ENCODE measurements at regions not wholly inside any gene's neighbourhood (a gene's known extent, or its start where the extent isn't known, plus 50 kb on each side); places are given as distances from the start of the nearest gene placed in this dataset.

GRCh38 chr2:144753416-144753815, 233.5 kb upstream of the ZEB2 start:
- intact Hi-C loops (cut with micrococcal nuclease): no loop called here
- Histone ChIP-seq H2AFZ (ENCODE audit: low read depth, low read length, poor library complexity, severe bottlenecking) (no peak overlapping the region), H3K27me3 (ENCODE audit: insufficient read depth, low read length) (no peaks in the 10 kb centered on the region), H3K4me2 (ENCODE audit: low read length) (no peak overlapping the region), H3K9ac (ENCODE audit: low read length) (no peak overlapping the region), H3K27ac (ENCODE audit: low read depth, low read length) (no peak overlapping the region), H3K9me3 (ENCODE audit: control insufficient read depth in 1 of 2, insufficient read depth in 1 of 2, low read depth in 1 of 2, low read length in 2 of 2) (peaks cover 0 to 3% of the 10 kb centered on the region in 2 experiments; a peak in 1 of 4 replicates), H3K4me1 (ENCODE audit: control insufficient read depth in 1 of 2, insufficient read depth in 2 of 2, low read length in 2 of 2) (no peaks in the 10 kb centered on the region), H3K4me3 (replicated peaks in 1 of 2; ENCODE audit: low read depth in 1 of 2, low read length in 2 of 2) (no peak overlapping the region), H3K79me2 (ENCODE audit: insufficient read depth, low read length) (no peaks in the 10 kb centered on the region), H3K36me3 (ENCODE audit: control insufficient read depth in 1 of 2, insufficient read depth in 2 of 2, low read length in 2 of 2) (no peaks in the 10 kb centered on the region), H4K20me1 (ENCODE audit: insufficient read depth) (no peaks in the 10 kb centered on the region), H3K9me2 (ENCODE audit: insufficient read depth) (no peaks in the 10 kb centered on the region)
- DNase-seq (ENCODE audit: low read depth, low spot score) (no peak), ATAC-seq (no peak)
- CTCF ChIA-PET: no interaction called here
- no TSS peak for BruUV-seq (replicated peaks)
- RAD21 ChIA-PET (ENCODE audit: low non-redundant PET in 1 of 2, low total read pairs in 2 of 2, uncharacterized antibody in 2 of 2, unreplicated experiment in 2 of 2): no interaction called here
- TF ChIP-seq TCF7L2 (IDR thresholded peaks at IDR 0.05; ENCODE audit: borderline replicate concordance, extremely low read depth, insufficient read depth, insufficient read length) (no peak), POLR2AphosphoS5 (IDR thresholded peaks at IDR 0.05; ENCODE audit: low read depth, low read length) (no peak), EZH2phosphoT487 (IDR thresholded peaks at IDR 0.05; ENCODE audit: borderline replicate concordance) (no peak), CTCF (IDR thresholded peaks at IDR 0.05 in 2 of 3, conservative IDR thresholded peaks at IDR 0.05 in 1 of 3; ENCODE audit: borderline replicate concordance in 1 of 3, insufficient read depth in 1 of 3, low read depth in 2 of 3, low read length in 2 of 3) (no peak), CBX3 (IDR thresholded peaks at IDR 0.05; ENCODE audit: low read depth) (no peak), EZH2 (IDR thresholded peaks at IDR 0.05) (no peak), POLR2A (IDR thresholded peaks at IDR 0.05; ENCODE audit: borderline replicate concordance, extremely low read depth, insufficient read depth, insufficient read length) (no peak), EGR1 (IDR thresholded peaks at IDR 0.05; ENCODE audit: low read depth) (no peak), FOSL1 (IDR thresholded peaks at IDR 0.05; ENCODE audit: low read depth) (no peak), REST (IDR thresholded peaks at IDR 0.05; ENCODE audit: low read depth) (no peak), ELF1 (IDR thresholded peaks at IDR 0.05; ENCODE audit: borderline replicate concordance, low read depth) (no peak), ZNF274 (IDR thresholded peaks at IDR 0.05; ENCODE audit: low read depth, low read length) (no peak), SRF (IDR thresholded peaks at IDR 0.05; ENCODE audit: low read depth) (no peak)
- POLR2A ChIA-PET: no interaction called here
